ENCODE measurements at regions not wholly inside any gene's neighbourhood (a gene's known extent, or its start where the extent isn't known, plus 50 kb on each side); places are given as distances from the start of the nearest gene placed in this dataset.
"Not testable (repeated sequence)": the region's sequence is repeated elsewhere in the genome, so short reads cannot be mapped to it uniquely, and the experiment has no call there.

DNA sequence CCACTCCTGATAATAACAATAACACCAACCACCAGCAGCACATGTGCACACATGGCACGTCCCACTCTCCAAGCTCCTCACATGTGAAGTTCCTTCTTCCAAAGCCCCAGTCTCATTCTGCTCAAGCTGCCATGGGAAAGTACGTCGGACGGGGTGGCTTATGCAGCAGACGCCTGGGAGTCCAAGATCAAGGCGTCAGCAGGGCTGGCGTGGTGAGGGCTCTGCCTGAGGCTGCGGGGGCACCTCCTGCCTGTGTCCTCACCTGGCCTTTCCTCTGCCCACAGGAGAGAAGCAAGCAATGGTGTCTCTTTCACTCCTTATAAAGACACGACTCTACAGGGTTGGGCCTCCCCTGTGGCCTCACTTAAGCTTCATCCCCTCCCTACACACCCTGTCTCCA is 68.8 kb upstream of the INSIG1 start:
- no peak for DNase-seq (ENCODE audit: low spot score)

DNA sequence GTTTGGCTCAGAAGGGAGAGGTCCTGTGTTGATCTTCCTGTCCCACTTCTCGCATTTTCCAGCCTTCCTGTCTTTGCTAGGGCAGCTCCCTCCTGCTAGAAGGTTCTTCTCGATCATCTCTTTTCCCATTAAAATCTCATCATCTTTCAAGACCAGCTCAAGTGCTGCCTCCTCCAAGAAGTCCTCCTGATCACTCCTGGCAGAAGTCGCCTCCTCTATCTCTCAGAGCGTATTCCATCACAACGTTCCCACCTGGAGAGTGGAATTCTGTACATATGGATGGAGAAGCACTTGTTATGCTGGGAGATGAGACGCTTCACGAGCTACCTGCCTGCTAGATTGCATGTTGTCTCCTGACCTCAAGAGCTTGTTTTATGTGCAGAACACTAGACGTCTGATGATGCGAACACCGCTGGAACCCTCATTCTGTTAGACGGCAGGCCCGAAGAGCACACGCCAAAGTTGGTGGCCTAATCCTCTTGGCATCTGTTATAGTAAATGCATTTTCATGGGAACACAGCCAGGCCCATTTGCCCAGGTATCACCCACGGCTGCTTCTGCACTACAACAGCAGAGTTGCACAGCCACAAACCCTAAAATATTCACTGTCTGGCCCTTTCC is 68.0 kb upstream of the INSIG1 start:
- DNase-seq (ENCODE audit: low spot score), result no peak

DNA sequence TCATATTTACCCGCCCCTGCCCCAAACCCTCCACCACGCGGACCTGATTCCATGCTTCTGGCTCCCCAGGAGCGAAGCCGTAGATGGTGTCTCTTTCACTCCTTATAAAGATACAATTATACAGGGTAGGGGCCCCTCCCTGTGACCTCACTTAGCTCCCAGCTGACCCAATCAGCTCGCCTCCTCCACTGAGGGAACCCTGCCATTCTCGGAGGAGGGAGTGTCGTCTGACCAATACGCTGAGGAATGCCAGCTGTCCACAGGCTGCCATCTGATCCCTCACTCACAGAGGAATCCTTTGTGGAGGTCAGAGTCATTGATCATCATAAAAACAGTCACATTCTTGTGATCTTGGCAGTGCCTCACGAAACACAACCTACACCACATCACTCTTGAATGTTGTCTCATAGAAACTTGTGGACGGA is 67.5 kb upstream of the INSIG1 start:
- DNase-seq (ENCODE audit: low spot score), result peak; percentile 99

DNA sequence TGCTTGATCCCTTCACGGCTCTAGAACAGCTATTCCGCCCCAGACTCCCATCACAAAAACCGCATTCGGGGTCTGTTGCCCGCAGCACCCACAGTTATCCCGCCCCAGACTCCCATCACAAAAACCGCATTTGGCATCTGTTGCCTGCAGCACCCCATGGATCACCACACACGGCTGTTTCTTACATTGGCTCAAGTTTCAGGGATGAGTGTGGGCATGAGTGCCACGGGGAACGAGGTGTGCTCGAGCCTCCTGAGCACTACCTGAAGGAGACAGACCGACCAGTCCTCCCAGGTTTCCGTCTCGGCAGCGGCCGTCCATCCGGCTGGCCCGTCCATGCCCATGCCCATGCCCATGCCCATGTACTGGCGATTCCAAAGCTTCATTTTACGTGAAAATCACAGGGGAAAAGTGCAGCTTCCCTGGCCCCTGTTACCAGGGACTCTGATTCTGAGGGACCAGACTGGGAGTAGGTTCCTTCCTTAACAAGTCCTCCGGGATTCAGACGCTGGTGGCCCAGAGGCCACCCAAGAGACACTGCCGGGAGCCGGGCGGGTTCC is 66.4 kb upstream of the INSIG1 start:
- no peak for DNase-seq (ENCODE audit: low spot score)

DNA sequence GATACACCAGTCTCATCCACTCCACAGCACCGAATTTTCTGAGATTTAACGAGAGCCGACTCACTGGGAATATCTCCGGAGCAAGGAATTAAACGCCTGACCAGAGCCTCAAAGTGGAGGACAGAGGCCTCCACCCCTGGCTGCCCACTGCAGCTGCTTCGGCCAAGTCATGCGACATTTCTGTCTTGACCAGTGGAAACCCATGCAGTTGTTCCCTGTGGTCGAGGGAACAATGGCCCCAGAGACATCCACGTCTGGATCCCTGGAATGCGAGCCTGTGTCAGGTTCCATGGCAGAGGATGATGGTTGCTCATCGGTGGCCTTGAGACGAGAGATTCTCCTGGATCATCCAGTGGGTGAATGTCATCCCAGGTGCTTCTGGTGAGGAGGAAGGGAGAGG is 65.7 kb upstream of the INSIG1 start:
- DNase-seq (ENCODE audit: low spot score), result no peak

DNA sequence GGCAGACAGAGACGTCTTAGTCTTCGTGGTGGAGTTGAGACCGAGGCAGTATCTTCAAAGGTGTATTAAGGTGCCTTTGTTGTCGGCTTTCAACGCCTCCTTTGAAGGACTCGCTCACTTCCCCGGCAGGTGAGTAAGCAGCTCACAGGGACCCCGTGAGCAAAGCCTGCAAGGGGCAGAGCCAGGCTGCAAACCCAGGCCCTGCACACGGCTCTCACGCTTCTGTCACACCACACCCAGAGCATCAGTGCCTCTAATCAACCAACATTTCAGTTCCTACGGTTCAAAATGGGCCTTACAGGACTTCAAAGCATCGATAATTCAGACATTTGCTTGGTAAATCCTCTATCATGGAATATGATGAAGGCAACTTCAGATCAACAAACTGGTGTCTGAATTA is 64.8 kb upstream of the INSIG1 start:
- DNase-seq (ENCODE audit: low spot score), result no peak

DNA sequence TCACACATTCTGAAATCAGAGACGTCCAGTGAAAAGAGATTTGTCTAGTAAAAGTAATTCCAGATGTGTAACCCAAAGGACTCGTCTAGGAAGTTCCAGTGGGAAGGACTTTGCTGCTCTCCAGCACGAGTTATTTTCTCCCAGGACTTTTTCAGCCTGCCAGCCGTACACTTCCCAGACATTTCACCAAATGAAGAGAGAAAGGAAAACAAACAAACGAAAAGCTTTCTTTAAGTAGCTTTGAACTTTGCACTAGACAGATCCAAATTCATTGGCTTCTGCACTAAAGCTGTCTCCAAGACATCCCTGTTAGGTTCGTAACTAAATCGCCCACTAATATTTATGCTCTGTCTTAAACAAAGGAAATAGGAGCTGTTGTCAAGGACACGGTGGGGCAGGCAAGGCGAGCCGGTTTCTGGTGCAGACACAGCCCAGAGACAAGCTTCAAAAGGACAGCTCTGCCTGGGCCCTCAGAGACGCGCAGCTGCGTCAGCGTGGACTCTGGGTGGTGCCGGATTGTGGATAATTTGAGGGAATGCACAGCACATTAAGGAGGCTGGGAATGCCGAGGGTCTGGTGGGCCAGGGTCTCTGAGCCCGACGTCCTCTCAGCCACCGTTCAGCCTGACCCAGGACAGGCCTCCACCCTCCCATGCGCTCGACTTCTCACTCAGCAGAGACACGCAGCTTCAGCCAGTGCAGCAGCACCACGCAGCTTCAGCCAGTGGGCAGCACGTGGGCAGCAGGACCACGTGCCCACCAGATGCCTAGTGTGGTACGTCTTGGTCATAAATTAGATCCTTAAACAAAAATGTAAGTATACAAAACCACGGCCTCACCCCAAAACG is 64.1 kb upstream of the INSIG1 start:
- no peak for DNase-seq (ENCODE audit: low spot score)

DNA sequence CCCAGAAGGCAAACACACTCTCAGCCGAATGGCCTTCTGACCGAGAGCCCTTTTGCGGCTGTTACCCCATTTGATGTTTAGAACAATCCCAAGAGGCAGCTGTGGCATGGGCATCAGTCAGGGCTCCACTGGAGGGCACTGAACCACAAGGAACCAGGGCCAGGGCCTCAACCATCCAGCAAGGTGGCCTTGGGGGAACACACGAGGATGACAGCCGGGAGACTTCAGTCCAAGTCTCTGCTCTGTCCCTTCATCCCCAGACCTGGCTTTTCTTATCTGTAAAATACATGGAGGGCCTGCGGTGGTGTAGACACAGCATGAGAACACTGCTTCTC is 63.6 kb upstream of the INSIG1 start:
- DNase-seq (ENCODE audit: low spot score), result peak; percentile 19

DNA sequence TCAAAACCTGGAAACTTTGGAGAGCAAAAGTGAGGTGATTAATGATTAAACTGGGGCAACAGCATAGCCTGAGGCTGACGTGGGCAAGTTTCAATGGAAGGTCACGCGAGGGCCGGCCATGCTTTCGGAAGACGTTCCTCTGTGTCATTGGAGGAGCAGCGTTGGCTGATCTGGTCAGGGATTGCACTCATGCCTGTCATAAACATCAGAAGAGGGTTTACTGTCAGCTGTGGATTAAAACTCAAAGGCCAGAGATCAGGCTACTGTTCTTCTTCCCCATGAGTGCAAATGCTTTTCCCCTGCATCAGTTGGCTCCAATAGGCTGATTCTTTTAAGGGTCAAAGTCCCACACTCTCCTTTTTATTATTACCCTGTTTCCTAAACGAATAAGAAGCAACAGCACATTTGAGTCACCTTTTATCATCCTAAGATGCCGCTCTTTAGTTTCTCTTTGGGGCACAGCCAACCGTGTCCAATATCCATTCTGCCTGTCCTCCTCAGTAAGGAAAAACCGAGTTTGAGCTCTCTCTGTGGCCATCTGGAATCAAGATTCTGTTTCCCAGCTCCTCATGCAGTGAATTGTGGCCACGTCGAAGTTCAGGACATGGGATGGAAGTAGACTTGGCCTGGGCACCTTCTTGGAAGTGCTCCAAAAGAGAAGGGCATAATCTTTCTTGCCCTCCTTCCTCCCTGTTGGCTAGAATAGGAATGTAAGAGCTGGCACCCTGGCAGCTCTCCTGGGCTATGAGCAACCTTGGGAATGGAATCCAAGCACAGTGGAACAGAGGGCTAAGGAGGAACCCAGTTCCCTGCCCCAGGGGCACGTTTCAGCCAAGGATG is 62.5 kb upstream of the INSIG1 start:
- peak; percentile 94 for DNase-seq (ENCODE audit: low spot score)

DNA sequence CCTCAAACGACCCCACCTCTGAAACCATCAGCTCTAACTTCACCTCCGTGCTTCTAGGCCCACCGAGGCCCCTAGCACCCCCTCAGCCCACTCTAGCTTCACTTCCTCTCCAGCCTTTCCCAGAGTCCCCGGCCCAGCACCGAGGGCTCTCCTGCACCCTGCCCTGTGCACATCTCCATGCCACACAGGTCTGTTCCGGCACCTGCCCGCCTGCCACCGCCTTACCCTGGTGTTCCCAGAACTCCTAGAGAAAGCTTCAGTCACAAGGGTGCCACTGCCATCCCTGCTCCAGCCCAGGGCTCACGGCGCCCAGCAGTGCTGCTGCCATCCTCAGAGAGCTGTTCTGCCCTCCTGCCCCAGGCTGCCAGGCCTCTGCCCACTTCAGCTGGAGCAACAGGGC is 61.3 kb upstream of the INSIG1 start:
- no peak for DNase-seq (ENCODE audit: low spot score)

DNA sequence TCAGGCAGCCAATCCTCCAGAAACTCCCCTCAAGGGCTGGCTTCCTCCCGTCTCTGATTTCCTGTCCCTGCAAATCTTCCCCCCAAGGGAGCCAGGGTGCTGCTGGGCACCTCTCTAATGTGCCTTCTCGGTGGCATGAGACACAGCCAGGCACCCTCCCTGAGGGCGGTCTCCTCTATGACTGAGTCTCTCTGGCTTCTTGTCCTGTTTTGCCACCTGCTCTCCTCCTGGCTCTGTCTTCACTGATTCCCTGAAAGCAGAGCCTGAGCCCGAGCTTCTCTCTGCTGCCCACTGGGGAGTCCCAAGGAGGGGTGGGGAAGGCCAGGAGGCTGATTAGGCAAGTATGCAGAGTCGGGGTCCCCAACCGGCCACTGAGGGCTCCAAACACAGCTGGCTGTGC is 60.4 kb upstream of the INSIG1 start:
- no peak for DNase-seq (ENCODE audit: low spot score)

DNA sequence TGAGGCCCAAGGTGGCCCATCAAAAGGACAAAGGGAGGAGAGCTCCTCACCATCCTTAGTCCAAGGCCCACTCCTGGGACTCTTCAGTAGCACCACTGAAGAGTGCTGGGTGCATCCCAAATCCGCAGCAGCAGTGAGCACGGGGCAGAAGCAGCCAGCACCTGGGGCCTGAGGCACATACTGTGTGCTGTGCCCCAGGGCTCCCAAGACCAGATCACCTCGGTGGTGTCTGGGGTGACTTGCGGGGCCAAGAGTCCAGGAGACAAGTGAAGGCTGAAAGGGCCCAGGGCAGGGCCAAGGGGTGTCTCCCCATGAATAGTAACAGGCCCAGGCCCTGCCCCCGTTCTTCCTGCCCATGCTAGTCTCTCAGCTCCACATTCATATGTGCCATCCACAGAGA is 59.9 kb upstream of the INSIG1 start:
- DNase-seq (ENCODE audit: low spot score), result no peak

DNA sequence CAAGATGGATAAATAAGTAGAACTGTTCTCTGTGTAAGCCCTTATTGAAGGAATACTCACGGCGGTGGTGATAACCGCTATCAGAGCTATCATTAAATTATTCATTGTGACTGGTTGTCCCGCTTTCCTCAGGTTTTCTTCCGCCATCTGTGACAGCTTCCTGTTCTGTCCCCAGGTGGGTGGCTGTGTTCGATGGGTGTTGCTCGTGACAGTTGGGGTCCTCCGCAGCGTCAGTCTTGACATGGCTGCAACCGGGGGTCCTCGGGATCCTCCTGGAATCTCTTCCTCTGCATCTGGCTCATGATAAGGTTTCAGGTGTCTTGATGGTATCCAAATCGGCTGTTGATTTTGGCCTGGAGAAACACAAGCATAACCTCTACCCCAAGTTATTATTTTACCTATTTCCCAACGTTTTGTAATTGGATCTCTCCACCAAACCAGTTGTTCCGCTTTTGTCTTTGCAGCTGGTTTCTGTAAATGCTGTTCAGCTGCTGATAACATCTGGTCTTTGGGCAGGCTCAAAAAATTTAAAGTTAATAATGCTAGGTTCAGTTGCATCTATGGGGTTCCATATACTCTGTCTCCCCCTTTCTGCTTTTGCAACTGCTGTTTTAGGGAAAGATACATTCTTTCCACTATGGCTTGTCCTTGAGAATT is 58.1 kb upstream of the INSIG1 start:
- not testable (repeated sequence) for DNase-seq (ENCODE audit: low spot score)

DNA sequence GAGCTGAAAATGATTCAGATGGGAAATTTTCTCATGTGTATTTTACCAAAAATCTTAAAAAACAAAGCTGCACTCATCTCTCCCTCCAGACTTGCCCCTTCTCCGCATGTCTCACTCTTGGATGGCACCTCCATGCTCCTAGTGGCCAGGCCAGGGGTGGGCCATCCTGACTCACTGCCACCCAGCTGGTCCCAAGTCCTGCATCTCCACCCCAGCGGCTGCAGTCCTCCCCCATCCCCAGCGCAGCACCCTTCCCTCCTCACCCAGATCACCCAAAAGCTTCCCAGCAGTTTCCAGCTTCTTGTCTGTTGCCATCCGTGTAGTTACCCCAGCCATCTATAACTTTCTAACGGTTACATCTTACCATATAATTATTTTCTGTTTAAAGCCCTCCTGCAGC is 53.0 kb upstream of the INSIG1 start:
- DNase-seq (ENCODE audit: low spot score), result no peak

DNA sequence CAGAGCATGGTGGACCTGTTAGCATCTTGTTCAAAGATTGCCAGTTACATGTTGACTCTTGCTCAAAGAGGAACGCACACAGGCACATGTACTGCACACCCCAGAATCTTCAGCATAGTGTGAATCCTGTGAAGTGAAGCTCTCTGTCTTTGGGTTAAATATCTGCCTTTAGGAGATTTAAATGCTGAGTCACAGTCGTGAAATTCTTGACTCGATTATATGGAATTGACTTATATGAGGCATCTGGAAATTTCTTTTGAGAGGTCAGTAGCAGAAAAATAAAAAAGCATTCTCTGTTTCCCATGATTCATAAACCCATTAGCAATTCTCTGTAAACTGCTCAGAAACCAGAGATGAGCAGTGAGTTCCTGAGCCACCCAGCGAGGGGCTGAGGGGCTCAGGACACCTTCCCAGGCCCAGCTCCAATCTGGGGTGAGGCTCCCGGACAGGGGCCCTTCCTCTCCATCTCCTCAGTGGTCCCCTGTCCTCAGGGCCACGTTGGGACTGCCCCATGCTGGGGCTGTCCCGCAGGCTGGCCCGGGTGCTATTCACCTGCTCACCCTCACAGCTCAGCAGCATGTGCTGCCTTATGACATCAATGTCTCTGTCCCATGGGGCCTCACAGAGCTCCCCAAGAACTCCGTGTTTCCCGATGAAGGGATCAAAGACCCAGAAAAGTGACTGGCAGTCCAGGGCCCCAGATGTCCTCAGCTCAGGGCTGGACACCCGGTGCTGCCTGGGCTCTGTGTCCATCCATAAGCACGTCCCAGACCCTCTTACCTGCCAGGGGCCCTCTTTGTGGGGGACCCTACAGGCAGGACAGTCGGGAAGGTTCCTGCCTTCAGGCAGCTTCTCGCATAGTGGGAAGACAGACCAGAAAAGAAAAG is 50.0 kb upstream of the INSIG1 start:
- no peak for DNase-seq (ENCODE audit: low spot score)
